ENCODE measurements at regions not wholly inside any gene's neighbourhood (a gene's known extent, or its start where the extent isn't known, plus 50 kb on each side); places are given as distances from the start of the nearest gene placed in this dataset.
"Not testable (repeated sequence)": the region's sequence is repeated elsewhere in the genome, so short reads cannot be mapped to it uniquely, and the experiment has no call there.

DNA sequence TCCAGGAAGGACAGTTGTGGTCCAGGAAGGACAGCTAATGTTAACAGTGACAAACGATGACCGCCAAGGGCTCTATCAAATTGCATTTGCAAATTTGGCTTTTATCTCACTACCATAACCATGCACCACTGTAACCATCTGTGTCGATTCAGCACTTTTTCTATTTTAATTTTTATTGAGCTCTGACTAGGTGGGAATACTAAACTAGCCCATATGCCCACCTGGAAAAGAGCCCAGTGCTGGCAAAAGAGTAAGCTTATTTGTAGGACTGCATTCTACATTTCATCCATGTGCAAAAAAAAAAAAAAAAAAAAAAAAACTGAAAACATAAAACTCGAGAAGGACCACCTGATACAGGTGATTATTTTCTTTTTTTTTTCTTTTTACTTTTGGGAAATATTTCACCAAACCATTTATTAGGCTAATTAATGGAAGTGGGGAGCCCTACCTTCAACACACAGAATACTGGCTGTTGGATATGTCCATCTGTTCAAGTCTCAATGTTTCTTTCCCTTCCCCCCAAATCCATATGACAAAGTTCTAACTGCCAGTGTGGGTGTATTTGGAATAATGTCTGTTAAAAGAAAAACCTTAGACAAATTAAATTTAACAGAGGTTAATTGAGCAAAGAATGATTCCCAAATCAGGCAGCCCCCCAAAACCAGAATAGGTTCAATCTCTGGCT, 99.5 kb upstream of the MXRA5 start:
- no peaks in the 10 kb centered on the region for H3K9me3 ChIP-seq (ENCODE audit: control insufficient read depth, low read depth, low read length)
- H3K4me1 ChIP-seq (ENCODE audit: control insufficient read depth, insufficient read depth, low read length), result no peaks in the 10 kb centered on the region
- DNase-seq, result no peak
- H3K4me3 ChIP-seq (ENCODE audit: low read length), result no peak overlapping the region
- no peaks in the 10 kb centered on the region for H3K36me3 ChIP-seq (ENCODE audit: control insufficient read depth, insufficient read depth, low read length)
- no peak overlapping the region for H3K27ac ChIP-seq (ENCODE audit: low read length)
- H3K27me3 ChIP-seq (ENCODE audit: control insufficient read depth, insufficient read depth, low read length), result no peaks in the 10 kb centered on the region
- WGBS (ENCODE audit: insufficient coverage, low lambda C conversion rate), result no CpG with 5 or more reads among the region's 4 CpGs

- no peaks in the 10 kb centered on the region for H3K4me1 ChIP-seq (ENCODE audit: control insufficient read depth, insufficient read depth, low read length)
- H3K27ac ChIP-seq (ENCODE audit: low read length), result no peak overlapping the region
- H3K9me3 ChIP-seq (ENCODE audit: control insufficient read depth, low read depth, low read length), result no peaks in the 10 kb centered on the region
- no CpG with 5 or more reads among the region's 4 CpGs for WGBS (ENCODE audit: insufficient coverage, low lambda C conversion rate)
- no peaks in the 10 kb centered on the region for H3K27me3 ChIP-seq (ENCODE audit: control insufficient read depth, insufficient read depth, low read length)
- no peaks in the 10 kb centered on the region for H3K36me3 ChIP-seq (ENCODE audit: control insufficient read depth, insufficient read depth, low read length)
- no peak for DNase-seq
- no peak overlapping the region for H3K4me3 ChIP-seq (ENCODE audit: low read length)
Observed at GRCh38 chrX:3443184-3443583, 96.7 kb upstream of the MXRA5 start.

DNA sequence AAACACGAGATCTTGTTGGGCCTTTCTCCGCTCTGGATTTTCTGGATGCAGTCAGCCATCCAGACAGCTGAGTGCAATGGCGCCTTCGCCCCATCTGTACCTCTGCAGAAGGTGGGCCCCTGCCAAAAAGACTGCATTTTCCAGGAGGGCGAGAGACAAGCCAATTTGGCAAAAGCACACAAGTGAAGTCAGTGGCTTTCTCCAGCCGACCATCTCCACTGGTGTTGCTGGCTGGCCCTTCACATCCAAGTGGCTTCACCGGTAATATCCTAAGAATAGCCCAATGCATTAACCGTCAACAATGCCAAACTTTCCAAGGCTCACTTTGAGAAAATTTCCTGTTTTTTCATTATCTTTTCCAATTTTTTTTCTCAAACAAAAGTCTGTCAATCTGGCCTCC, 96.2 kb upstream of the MXRA5 start:
- Histone ChIP-seq H3K27ac (ENCODE audit: low read length) (no peak overlapping the region), H3K4me3 (ENCODE audit: low read length) (no peak overlapping the region), H3K4me1 (ENCODE audit: control insufficient read depth, insufficient read depth, low read length) (no peaks in the 10 kb centered on the region), H3K27me3 (ENCODE audit: control insufficient read depth, insufficient read depth, low read length) (no peaks in the 10 kb centered on the region), H3K36me3 (ENCODE audit: control insufficient read depth, insufficient read depth, low read length) (no peaks in the 10 kb centered on the region), H3K9me3 (ENCODE audit: control insufficient read depth, low read depth, low read length) (no peaks in the 10 kb centered on the region)
- DNase-seq, result no peak
- no CpG with 5 or more reads among the region's 8 CpGs for WGBS (ENCODE audit: insufficient coverage, low lambda C conversion rate)

- no peak for DNase-seq
- WGBS (ENCODE audit: insufficient coverage, low lambda C conversion rate), result no CpG with 5 or more reads among the region's 5 CpGs
- Histone ChIP-seq H3K4me1 (ENCODE audit: control insufficient read depth, insufficient read depth, low read length) (no peaks in the 10 kb centered on the region), H3K27ac (ENCODE audit: low read length) (no peak overlapping the region), H3K27me3 (ENCODE audit: control insufficient read depth, insufficient read depth, low read length) (no peaks in the 10 kb centered on the region), H3K36me3 (ENCODE audit: control insufficient read depth, insufficient read depth, low read length) (no peaks in the 10 kb centered on the region), H3K9me3 (ENCODE audit: control insufficient read depth, low read depth, low read length) (no peaks in the 10 kb centered on the region), H3K4me3 (ENCODE audit: low read length) (no peak overlapping the region)
Observed at GRCh38 chrX:3440981-3441380, 94.5 kb upstream of the MXRA5 start.

DNA sequence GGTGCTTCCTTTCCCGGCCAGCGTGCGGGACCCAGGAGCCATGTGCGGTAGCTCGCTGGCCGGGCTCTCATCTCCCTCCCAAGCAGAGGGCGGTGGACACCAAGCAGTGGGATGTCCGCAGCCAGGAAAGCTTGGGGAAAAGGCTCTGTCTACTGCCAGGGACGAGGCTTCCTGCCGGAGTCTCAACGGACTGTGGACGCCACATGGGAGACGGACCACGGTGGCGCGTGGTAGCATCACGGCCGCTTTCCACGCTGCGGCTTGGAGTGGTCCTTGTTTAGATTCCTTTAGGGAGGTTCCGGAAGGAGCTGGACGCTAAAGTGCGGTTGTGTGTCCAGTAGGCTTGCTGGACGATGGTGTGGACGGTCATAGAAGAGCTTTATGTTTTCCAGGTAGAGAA, 89.5 kb upstream of the MXRA5 start:
- not testable (repeated sequence) for DNase-seq; H3K27ac ChIP-seq (ENCODE audit: low read length); H3K4me1 ChIP-seq (ENCODE audit: control insufficient read depth, insufficient read depth, low read length); H3K9me3 ChIP-seq (ENCODE audit: control insufficient read depth, low read depth, low read length); H3K4me3 ChIP-seq (ENCODE audit: low read length); H3K27me3 ChIP-seq (ENCODE audit: control insufficient read depth, insufficient read depth, low read length); H3K36me3 ChIP-seq (ENCODE audit: control insufficient read depth, insufficient read depth, low read length)
- WGBS (ENCODE audit: insufficient coverage, low lambda C conversion rate), result no CpG with 5 or more reads among the region's 25 CpGs

DNA sequence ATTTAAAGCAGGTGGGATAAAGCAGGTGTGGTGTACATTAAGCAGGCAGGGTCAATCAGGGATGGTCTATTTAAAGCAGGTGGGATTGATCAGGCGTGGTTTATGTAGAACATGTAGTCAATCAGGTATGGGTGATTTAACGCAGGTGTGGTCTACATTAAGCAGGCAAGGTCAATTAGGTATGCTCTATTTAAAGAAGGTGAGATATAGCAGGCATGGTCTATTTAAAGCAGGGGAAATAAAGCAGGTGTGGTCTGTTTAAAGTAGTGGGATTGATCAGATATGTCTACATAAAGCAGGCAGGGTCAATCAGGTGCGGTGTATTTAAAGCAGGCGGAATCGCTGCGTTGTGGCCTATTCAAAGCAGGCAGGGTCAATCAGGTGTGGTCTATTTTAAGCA, 88.6 kb upstream of the MXRA5 start:
- Histone ChIP-seq H3K4me1 (ENCODE audit: control insufficient read depth, insufficient read depth, low read length) (no peaks in the 10 kb centered on the region), H3K36me3 (ENCODE audit: control insufficient read depth, insufficient read depth, low read length) (no peaks in the 10 kb centered on the region), H3K27me3 (ENCODE audit: control insufficient read depth, insufficient read depth, low read length) (no peaks in the 10 kb centered on the region), H3K4me3 (ENCODE audit: low read length) (no peak overlapping the region), H3K9me3 (ENCODE audit: control insufficient read depth, low read depth, low read length) (no peaks in the 10 kb centered on the region), H3K27ac (ENCODE audit: low read length) (no peak overlapping the region)
- DNase-seq, result no peak
- WGBS (ENCODE audit: insufficient coverage, low lambda C conversion rate), result no CpG with 5 or more reads among the region's 6 CpGs

DNA sequence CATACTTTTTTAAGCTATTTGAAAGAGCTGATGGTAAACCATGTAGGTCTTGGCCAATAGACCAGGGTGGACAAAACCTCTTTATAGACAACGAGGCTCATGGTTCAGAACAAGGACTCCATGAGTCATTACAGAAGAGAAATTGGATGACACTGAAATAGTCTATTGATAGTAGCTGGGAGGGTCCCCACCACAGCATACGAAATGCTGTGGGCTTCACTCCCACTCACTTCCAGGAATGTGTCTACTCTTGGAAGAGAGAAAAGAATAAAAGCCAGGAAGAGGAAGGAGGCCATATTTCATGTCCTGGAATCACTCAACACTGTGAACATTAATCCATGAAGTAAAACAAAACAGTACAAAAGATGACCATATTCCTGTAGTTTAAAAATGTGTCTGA, 82.3 kb upstream of the MXRA5 start:
- Histone ChIP-seq H3K36me3 (ENCODE audit: control insufficient read depth, insufficient read depth, low read length) (no peaks in the 10 kb centered on the region), H3K4me3 (ENCODE audit: low read length) (no peak overlapping the region), H3K9me3 (ENCODE audit: control insufficient read depth, low read depth, low read length) (no peaks in the 10 kb centered on the region), H3K4me1 (ENCODE audit: control insufficient read depth, insufficient read depth, low read length) (no peaks in the 10 kb centered on the region), H3K27me3 (ENCODE audit: control insufficient read depth, insufficient read depth, low read length) (no peaks in the 10 kb centered on the region), H3K27ac (ENCODE audit: low read length) (no peak overlapping the region)
- no CpG with 5 or more reads among the region's 2 CpGs for WGBS (ENCODE audit: insufficient coverage, low lambda C conversion rate)
- DNase-seq, result no peak

DNA sequence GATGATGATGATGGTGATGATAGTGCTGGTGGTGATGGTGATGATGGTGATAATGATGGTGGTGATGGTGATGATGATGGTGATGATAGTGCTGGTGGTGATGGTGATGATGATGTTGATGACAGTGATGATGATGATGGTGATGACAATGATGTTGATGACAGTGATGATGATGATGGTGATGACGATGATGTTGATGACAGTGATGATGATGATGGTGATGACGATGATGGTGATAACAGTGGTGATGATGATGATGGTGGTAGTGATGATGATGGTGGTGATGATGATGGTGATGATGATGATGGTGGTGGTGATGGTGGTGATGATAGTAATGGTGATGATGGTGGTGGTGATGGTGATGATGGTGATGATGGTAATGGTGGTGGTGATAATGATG, 80.1 kb upstream of the MXRA5 start:
- Histone ChIP-seq H3K4me3 (ENCODE audit: low read length) (no peak overlapping the region), H3K27me3 (ENCODE audit: control insufficient read depth, insufficient read depth, low read length) (no peaks in the 10 kb centered on the region), H3K4me1 (ENCODE audit: control insufficient read depth, insufficient read depth, low read length) (no peaks in the 10 kb centered on the region), H3K36me3 (ENCODE audit: control insufficient read depth, insufficient read depth, low read length) (no peaks in the 10 kb centered on the region), H3K9me3 (ENCODE audit: control insufficient read depth, low read depth, low read length) (no peaks in the 10 kb centered on the region), H3K27ac (ENCODE audit: low read length) (no peak overlapping the region)
- WGBS (ENCODE audit: insufficient coverage, low lambda C conversion rate), result 100% methylated on average over 2 of the region's 2 CpGs
- no peak for DNase-seq

GRCh38 chrX:3425031-3425430, 78.6 kb upstream of the MXRA5 start:
- no peak for DNase-seq
- Histone ChIP-seq H3K27me3 (ENCODE audit: control insufficient read depth, insufficient read depth, low read length) (no peaks in the 10 kb centered on the region), H3K27ac (ENCODE audit: low read length) (no peak overlapping the region), H3K36me3 (ENCODE audit: control insufficient read depth, insufficient read depth, low read length) (no peaks in the 10 kb centered on the region), H3K4me1 (ENCODE audit: control insufficient read depth, insufficient read depth, low read length) (no peaks in the 10 kb centered on the region), H3K4me3 (ENCODE audit: low read length) (no peak overlapping the region), H3K9me3 (ENCODE audit: control insufficient read depth, low read depth, low read length) (no peaks in the 10 kb centered on the region)
- no CpG with 5 or more reads among the region's 6 CpGs for WGBS (ENCODE audit: insufficient coverage, low lambda C conversion rate)

DNA sequence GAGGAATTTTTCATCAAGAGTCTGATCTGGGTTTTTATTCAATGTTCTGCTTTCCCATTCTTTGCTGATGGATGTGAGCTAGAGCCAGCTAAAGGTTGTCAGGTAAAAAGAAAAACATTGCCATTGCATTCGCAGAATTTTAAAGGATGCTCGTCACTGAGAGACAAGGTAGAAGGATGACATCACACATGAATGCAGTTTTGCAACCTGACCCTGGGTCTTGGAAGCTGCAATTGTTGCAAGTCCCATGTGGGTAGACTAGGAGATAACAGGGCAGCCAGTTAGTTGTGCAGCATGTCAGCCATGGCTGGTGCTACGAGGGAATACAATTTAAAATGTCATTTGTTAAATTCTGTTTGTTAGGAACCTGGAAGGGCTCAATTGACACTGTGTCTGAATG, 73.9 kb upstream of the MXRA5 start:
- DNase-seq, result no peak
- no CpG with 5 or more reads among the region's 3 CpGs for WGBS (ENCODE audit: insufficient coverage, low lambda C conversion rate)

DNA sequence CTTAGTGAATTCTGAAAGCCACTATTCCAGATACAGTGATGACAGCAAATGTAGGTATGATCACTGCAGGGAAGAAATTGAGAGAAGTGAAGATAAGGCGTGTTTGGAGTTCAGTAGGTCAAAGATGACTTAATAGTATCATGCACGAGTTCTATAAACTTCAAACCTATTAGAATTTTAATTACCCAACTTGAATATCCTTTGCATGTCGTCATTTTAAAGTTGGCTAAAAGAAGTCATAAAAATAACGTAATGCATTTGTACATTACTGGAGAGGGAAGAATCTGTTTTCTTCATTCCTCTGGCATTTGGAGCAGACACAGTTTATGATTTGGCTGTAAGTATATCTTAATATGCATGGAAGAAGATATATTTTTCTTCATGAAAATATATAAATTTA, 68.6 kb upstream of the MXRA5 start:
- Histone ChIP-seq H3K4me3 (ENCODE audit: low read length) (no peak overlapping the region), H3K27me3 (ENCODE audit: control insufficient read depth, insufficient read depth, low read length) (no peaks in the 10 kb centered on the region), H3K36me3 (ENCODE audit: control insufficient read depth, insufficient read depth, low read length) (no peaks in the 10 kb centered on the region), H3K4me1 (ENCODE audit: control insufficient read depth, insufficient read depth, low read length) (no peaks in the 10 kb centered on the region), H3K27ac (ENCODE audit: low read length) (no peak overlapping the region), H3K9me3 (ENCODE audit: control insufficient read depth, low read depth, low read length) (no peaks in the 10 kb centered on the region)
- WGBS (ENCODE audit: insufficient coverage, low lambda C conversion rate), result no CpG with 5 or more reads among the region's 4 CpGs
- no peak for DNase-seq

More for the DNA sequence above, 73.9 kb upstream of the MXRA5 start:
- no peak overlapping the region for H3K4me3 ChIP-seq (ENCODE audit: low read length)
- no peaks in the 10 kb centered on the region for H3K27me3 ChIP-seq (ENCODE audit: control insufficient read depth, insufficient read depth, low read length)
- H3K36me3 ChIP-seq (ENCODE audit: control insufficient read depth, insufficient read depth, low read length), result no peaks in the 10 kb centered on the region
- no peaks in the 10 kb centered on the region for H3K9me3 ChIP-seq (ENCODE audit: control insufficient read depth, low read depth, low read length)
- H3K4me1 ChIP-seq (ENCODE audit: control insufficient read depth, insufficient read depth, low read length), result no peaks in the 10 kb centered on the region
- no peak overlapping the region for H3K27ac ChIP-seq (ENCODE audit: low read length)
